Endothelial cell of umbilical vein (primary cell): ENCODE measurements at regions not wholly inside any gene's neighbourhood (a gene's known extent, or its start where the extent isn't known, plus 50 kb on each side); places are given as distances from the start of the nearest gene placed in this dataset.

Source experiments
- BruUV-seq: library from RNA; stranded (reverse); fragments of 400-500 nt; replicated peaks from 2 replicates; lab custom pipeline; 2021; lab: Mats Ljungman, UMichigan
- CTCF ChIA-PET: fragments of 300-600, 350-600 bp; sonication (Branson Sonifier 250); formaldehyde crosslinking; loops from one replicate; lab custom pipeline; 2021; ENCODE audit warnings: antibody characterized with exemption, inconsistent platforms; lab: Charles Lee
- POLR2A ChIA-PET: fragments of 300-600, 350-600 bp; sonication (Branson Sonifier 250); formaldehyde crosslinking; loops from one replicate; lab custom pipeline; 2021; ENCODE audit warnings: antibody characterized with exemption, inconsistent platforms; lab: Charles Lee
- DNase-seq: peaks from one replicate; pipeline ENCODE4 v3.0.0-alpha.2; 2011; ENCODE audit warnings: low read depth, low spot score
- FAIRE-seq: peaks from 2 replicates; lab custom pipeline; 2011; peaks lifted over from hg19 to GRCh38; lab: Jason Lieb, UNC
- H2AFZ ChIP-seq: 2 replicates; pipeline ENCODE4 v1.6.0; 2012; ENCODE audit warnings: low read depth, low read length, control low read depth, inconsistent platforms
- H3K27ac ChIP-seq: 2 replicates; pipeline ENCODE4 v1.5.1; 2011; ENCODE audit warnings: low read depth, mild to moderate bottlenecking, control low read depth, low read length, moderate library complexity; ENCODE audit not compliant: insufficient read depth
- H3K27me3 ChIP-seq, 2 experiments: 2 replicates each; pipeline versions ENCODE4 v1.6.0 to v1.6.1; 2011; ENCODE audit warnings: low read length in 2 of 2, mixed read lengths in 1 of 2; ENCODE audit not compliant: control insufficient read depth in 2 of 2, insufficient read depth in 2 of 2
- H3K36me3 ChIP-seq, 2 experiments: 2 replicates in 1 of 2; 3 replicates in 1 of 2; pipeline ENCODE4 v1.5.1; 2011; ENCODE audit warnings: low read length in 2 of 2, mild to moderate bottlenecking in 1 of 2, moderate library complexity in 1 of 2; ENCODE audit not compliant: control insufficient read depth in 2 of 2, insufficient read depth in 2 of 2; ENCODE audit errors: extremely low read depth in 1 of 2
- H3K4me1 ChIP-seq: 3 replicates; pipeline ENCODE4 v1.5.1; 2011; ENCODE audit warnings: mild to moderate bottlenecking, low read length; ENCODE audit not compliant: control insufficient read depth, insufficient read depth; ENCODE audit errors: extremely low read depth
- H3K4me2 ChIP-seq: 2 replicates; pipeline ENCODE4 v1.6.1; 2011; ENCODE audit warnings: low read length, control low read depth, mixed read lengths; ENCODE audit not compliant: insufficient read depth
- H3K4me3 ChIP-seq, 3 experiments: fragments of 200-600 bp in 1 of 3; sonication (generic), shearing (Covaris generic) in 1 of 3; replicated peaks in 1 of 3; 2 replicates each; pipeline ENCODE4 v1.5.1; 2011 to 2016; ENCODE audit warnings: control low read depth in 3 of 3, low read length in 3 of 3, mild to moderate bottlenecking in 2 of 3, inconsistent platforms in 1 of 3, low read depth in 1 of 3, moderate library complexity in 1 of 3; ENCODE audit not compliant: insufficient read depth in 1 of 3
- H3K79me2 ChIP-seq: 2 replicates; pipeline ENCODE4 v1.6.0; 2012; ENCODE audit warnings: low read length, inconsistent platforms; ENCODE audit not compliant: control insufficient read depth, insufficient read depth
- H3K9ac ChIP-seq: replicated peaks from 2 replicates; pipeline ENCODE3; 2011; ENCODE audit warnings: low read length, control low read depth; ENCODE audit not compliant: insufficient read depth; ENCODE audit errors: extremely low read depth
- H3K9me1 ChIP-seq: replicated peaks from 3 replicates; pipeline ENCODE4 v1.6.0; 2011; ENCODE audit warnings: mild to moderate bottlenecking, low read length; ENCODE audit not compliant: control insufficient read depth, insufficient read depth; ENCODE audit errors: extremely low read depth
- H3K9me3 ChIP-seq: replicated peaks from 2 replicates; pipeline ENCODE4 v1.5.1; 2012; ENCODE audit warnings: low read length, inconsistent platforms; ENCODE audit not compliant: control insufficient read depth, insufficient read depth
- H4K20me1 ChIP-seq: replicated peaks from 2 replicates; pipeline ENCODE3; 2011; ENCODE audit warnings: mild to moderate bottlenecking, low read length; ENCODE audit not compliant: control insufficient read depth, insufficient read depth; ENCODE audit errors: extremely low read depth
- CTCF ChIP-seq, 2 donors: IDR thresholded peaks; 1 replicate in 1 of 2; 2 replicates in 1 of 2; pipeline ENCODE4 v1.5.1; 2011; ENCODE audit warnings: low read length in 2 of 2, mild to moderate bottlenecking in 2 of 2, moderate library complexity in 2 of 2, control low read depth in 1 of 2, inconsistent platforms in 1 of 2, low read depth in 1 of 2; ENCODE audit not compliant: insufficient read depth in 1 of 2; ENCODE audit errors: extremely low read depth in 1 of 2
- EZH2 ChIP-seq: IDR thresholded peaks from 2 replicates; pipeline ENCODE4 v1.6.1; 2012; ENCODE audit warnings: borderline replicate concordance, low read depth, mild to moderate bottlenecking, moderate library complexity, low read length, inconsistent platforms; ENCODE audit not compliant: severe bottlenecking
- FOS ChIP-seq: IDR thresholded peaks from 2 replicates; pipeline ENCODE4 v1.6.1; 2011; ENCODE audit warnings: mild to moderate bottlenecking, low read length, moderate library complexity, borderline replicate concordance; ENCODE audit not compliant: insufficient read depth
- GATA2 ChIP-seq: IDR thresholded peaks from 2 replicates; pipeline ENCODE4 v1.7.0; 2011; ENCODE audit warnings: low read depth, mild to moderate bottlenecking, moderate library complexity, mixed read lengths, low read length; ENCODE audit not compliant: insufficient read length, insufficient read depth
- JUN ChIP-seq: IDR thresholded peaks from 2 replicates; pipeline ENCODE4 v1.6.1; 2011; ENCODE audit warnings: borderline replicate concordance, low read depth; ENCODE audit not compliant: insufficient read length, insufficient read depth
- MAX ChIP-seq: IDR thresholded peaks from 2 replicates; pipeline ENCODE4 v1.6.1; 2011; ENCODE audit not compliant: insufficient read depth, insufficient read length
- MYC ChIP-seq: IDR thresholded peaks from one replicate; pipeline ENCODE4 v1.6.1; 2011; ENCODE audit warnings: mild to moderate bottlenecking, low read depth, low read length
- POLR2A ChIP-seq: IDR thresholded peaks from 2 replicates; pipeline ENCODE4 v1.6.1; 2012; ENCODE audit warnings: low read depth, mild to moderate bottlenecking, control low read depth, low read length
- POLR2AphosphoS5 ChIP-seq: IDR thresholded peaks from 2 replicates; pipeline ENCODE4 v1.6.1; 2012; ENCODE audit warnings: low read depth, mild to moderate bottlenecking, control low read depth, low read length, moderate library complexity; ENCODE audit not compliant: insufficient read depth
- dilution Hi-C: fragments of 300-500 bp; cut with MboI; formaldehyde crosslinking; loops from one replicate; pipeline ENCODE4 v1.15.0; 2019; ENCODE audit warnings: low sequenced_read_pairs; ENCODE audit not compliant: extremely low pct_ligation_motif_present
- intact Hi-C: fragments of 100-400 bp; cut with micrococcal nuclease; formaldehyde crosslinking; loops from one replicate; pipeline ENCODE4 v1.10.0; 2022

- ChIA-PET POLR2A (no interaction called here), CTCF (no interaction called here)
- dilution Hi-C loops: no loop called here
Observed at GRCh38 chr2:147456779-147457178, 388.1 kb upstream of the ACVR2A start.

More at GRCh38 chr2:147456779-147457178, 388.1 kb upstream of the ACVR2A start:
- Histone ChIP-seq H3K79me2 (no peaks in the 10 kb centered on the region), H3K4me2 (no peak overlapping the region), H3K27ac (no peak overlapping the region), H3K36me3 (no peaks in the 10 kb centered on the region), H3K9me1 (no peaks in the 10 kb centered on the region), H4K20me1 (no peaks in the 10 kb centered on the region), H2AFZ (no peak overlapping the region), H3K9me3 (peaks cover 2% of the 10 kb centered on the region), H3K9ac (no peak overlapping the region), H3K4me1 (no peaks in the 10 kb centered on the region), H3K27me3 (no peaks in the 10 kb centered on the region), H3K4me3 (no peak overlapping the region)
- DNase-seq (no peak), FAIRE-seq (no peak)
- BruUV-seq: no TSS peak
- TF ChIP-seq MYC: no peak
- TF ChIP-seq FOS: no peak
- TF ChIP-seq JUN: no peak
- no peak for TF ChIP-seq POLR2A
- TF ChIP-seq CTCF (IDR thresholded peaks at IDR 0.05; ENCODE audit: extremely low read depth in 1 of 2, insufficient read depth in 1 of 2, low read depth in 1 of 2, low read length in 2 of 2): no peak
- TF ChIP-seq POLR2AphosphoS5: no peak
- no peak for TF ChIP-seq MAX
- TF ChIP-seq EZH2: no peak
- TF ChIP-seq GATA2: no peak
- intact Hi-C loops: no loop called here
